H9 (cell line): ENCODE measurements at regions not wholly inside any gene's neighbourhood (a gene's known extent, or its start where the extent isn't known, plus 50 kb on each side); places are given as distances from the start of the nearest gene placed in this dataset.

ENCODE experiments used
- DNase-seq: peaks from one replicate; pipeline ENCODE4 v3.0.0-alpha.2; 2017
- H2AFZ ChIP-seq: one replicate; pipeline ENCODE4 v1.6.1; 2013; ENCODE audit warnings: mild to moderate bottlenecking, low read length, control low read depth, moderate library complexity
- H2AK5ac ChIP-seq: 2 replicates; pipeline ENCODE4 v1.6.1; 2013; ENCODE audit warnings: low read length, control low read depth, mixed read lengths; ENCODE audit not compliant: insufficient read length
- H2BK120ac ChIP-seq: one replicate; pipeline ENCODE4 v1.6.1; 2013; ENCODE audit warnings: low read depth, mild to moderate bottlenecking, low read length, control low read depth, inconsistent platforms; ENCODE audit not compliant: poor library complexity, severe bottlenecking
- H2BK12ac ChIP-seq: 2 replicates; pipeline ENCODE4 v1.6.1; 2013; ENCODE audit warnings: low read length, control low read depth, mixed read lengths, low read depth; ENCODE audit not compliant: insufficient read length
- H2BK15ac ChIP-seq: 2 replicates; pipeline ENCODE4 v1.6.1; 2013; ENCODE audit warnings: low read depth, low read length, control low read depth
- H2BK20ac ChIP-seq: one replicate; pipeline ENCODE4 v1.6.1; 2013; ENCODE audit warnings: low read depth, mild to moderate bottlenecking, low read length, control low read depth, inconsistent platforms; ENCODE audit not compliant: poor library complexity, severe bottlenecking
- H2BK5ac ChIP-seq: 2 replicates; pipeline ENCODE4 v1.6.1; 2013; ENCODE audit warnings: low read length, control low read depth, mixed read lengths; ENCODE audit not compliant: insufficient read length
- H3K14ac ChIP-seq: 2 replicates; pipeline ENCODE4 v1.6.1; 2013; ENCODE audit warnings: low read length, control low read depth; ENCODE audit not compliant: insufficient read depth
- H3K18ac ChIP-seq: 2 replicates; pipeline ENCODE4 v1.6.1; 2013; ENCODE audit warnings: low read depth, mild to moderate bottlenecking, mixed read lengths, low read length, control low read depth; ENCODE audit not compliant: insufficient read length
- H3K23ac ChIP-seq: 2 replicates; pipeline ENCODE4 v1.6.1; 2013; ENCODE audit warnings: low read length, control low read depth, mixed read lengths, low read depth; ENCODE audit not compliant: insufficient read length
- H3K23me2 ChIP-seq: 2 replicates; pipeline ENCODE4 v1.6.1; 2013; ENCODE audit warnings: low read depth, mild to moderate bottlenecking, mixed read lengths, low read length, control low read depth; ENCODE audit not compliant: insufficient read length, poor library complexity, severe bottlenecking
- H3K27ac ChIP-seq: 2 replicates; pipeline ENCODE4 v1.5.1; 2013; ENCODE audit warnings: low read length, control low read depth, mixed read lengths, low read depth; ENCODE audit not compliant: insufficient read length
- H3K27me3 ChIP-seq: 2 replicates; pipeline ENCODE4 v1.6.1; 2013; ENCODE audit warnings: low read length, control low read depth, inconsistent platforms; ENCODE audit not compliant: insufficient read depth
- H3K4ac ChIP-seq: 2 replicates; pipeline ENCODE4 v1.6.1; 2013; ENCODE audit warnings: low read depth, mild to moderate bottlenecking, control low read depth, inconsistent platforms, low read length, moderate library complexity
- H3K4me1 ChIP-seq: 2 replicates; pipeline ENCODE4 v1.6.1; 2013; ENCODE audit warnings: low read length, control low read depth, inconsistent platforms; ENCODE audit not compliant: insufficient read depth
- H3K4me2 ChIP-seq: 2 replicates; pipeline ENCODE4 v1.6.1; 2013; ENCODE audit warnings: low read length, control low read depth, mixed read lengths; ENCODE audit not compliant: insufficient read length, insufficient read depth
- H3K56ac ChIP-seq: 2 replicates; pipeline ENCODE4 v1.6.1; 2013; ENCODE audit warnings: low read depth, mild to moderate bottlenecking, mixed read lengths, low read length, control low read depth; ENCODE audit not compliant: insufficient read length
- H3K79me1 ChIP-seq: 2 replicates; pipeline ENCODE4 v1.6.1; 2013; ENCODE audit warnings: low read depth, mild to moderate bottlenecking, moderate library complexity, low read length, control low read depth, inconsistent platforms; ENCODE audit not compliant: insufficient read depth, poor library complexity, severe bottlenecking
- H3K79me2 ChIP-seq: 2 replicates; pipeline ENCODE4 v1.6.1; 2013; ENCODE audit warnings: low read length, control low read depth, inconsistent platforms; ENCODE audit not compliant: insufficient read depth
- H3K9ac ChIP-seq: 2 replicates; pipeline ENCODE4 v1.6.1; 2013; ENCODE audit warnings: low read length, control low read depth, mixed read lengths; ENCODE audit not compliant: insufficient read length; ENCODE audit errors: extremely low read depth
- H3K9me3 ChIP-seq: one replicate; pipeline ENCODE4 v1.6.1; 2013; ENCODE audit warnings: low read depth, low read length, inconsistent platforms; ENCODE audit not compliant: control insufficient read depth
- H3T11ph ChIP-seq: one replicate; pipeline ENCODE4 v1.6.1; 2013; ENCODE audit warnings: mild to moderate bottlenecking, low read length, control low read depth, inconsistent platforms
- H4K20me1 ChIP-seq: one replicate; pipeline ENCODE4 v1.6.1; 2013; ENCODE audit not compliant: control insufficient read depth, insufficient read length, insufficient read depth
- H4K5ac ChIP-seq: 2 replicates; pipeline ENCODE4 v1.6.1; 2013; ENCODE audit warnings: low read depth, mild to moderate bottlenecking, mixed read lengths, low read length, control low read depth; ENCODE audit not compliant: insufficient read length
- H4K8ac ChIP-seq: replicated peaks from 2 replicates; pipeline ENCODE4 v1.6.1; 2013; ENCODE audit warnings: low read length, control low read depth, mixed read lengths, low read depth; ENCODE audit not compliant: insufficient read length
- H4K91ac ChIP-seq: 2 replicates; pipeline ENCODE4 v1.6.1; 2013; ENCODE audit warnings: low read depth, mild to moderate bottlenecking, moderate library complexity, mixed read lengths, low read length, control low read depth; ENCODE audit not compliant: insufficient read length
- H3K27ac Mint-ChIP-seq, 3 experiments: 2 replicates in 2 of 3; 3 replicates in 1 of 3; pipeline ENCODE4 v1.8.0; 2020 to 2021; ENCODE audit warnings: mixed read lengths in 3 of 3, mild to moderate bottlenecking in 1 of 3, moderate library complexity in 1 of 3
- H3K27me3 Mint-ChIP-seq: 2 replicates; pipeline ENCODE4 v1.8.0; 2021; ENCODE audit warnings: low read depth, mild to moderate bottlenecking, moderate library complexity, mixed read lengths
- H3K36me3 Mint-ChIP-seq, 3 experiments: 2 replicates in 2 of 3; 3 replicates in 1 of 3; pipeline ENCODE4 v1.8.0; 2020 to 2021; ENCODE audit warnings: low read depth in 3 of 3, mixed read lengths in 3 of 3; ENCODE audit not compliant: insufficient read depth in 1 of 3
- H3K4me1 Mint-ChIP-seq, 2 experiments: 2 replicates each; pipeline ENCODE4 v1.8.0; 2020; ENCODE audit warnings: mixed read lengths in 2 of 2
- H3K4me3 Mint-ChIP-seq, 2 experiments: 2 replicates in 1 of 2; 3 replicates in 1 of 2; pipeline ENCODE4 v1.8.0; 2020 to 2021; ENCODE audit warnings: mild to moderate bottlenecking in 2 of 2, mixed read lengths in 2 of 2, moderate library complexity in 1 of 2
- H3K9me3 Mint-ChIP-seq, 2 experiments: 2 replicates in 1 of 2; 3 replicates in 1 of 2; pipeline ENCODE4 v1.8.0; 2020; ENCODE audit warnings: mild to moderate bottlenecking in 2 of 2, mixed read lengths in 2 of 2, moderate library complexity in 1 of 2
- CTCF ChIP-seq: fragments of 200-600 bp; sonication (generic); conservative IDR thresholded peaks from 3 replicates; pipeline ENCODE4 v1.8.0; 2021; ENCODE audit warnings: antibody characterized with exemption, mild to moderate bottlenecking
- WGBS: extraction: QIAGEN DNeasy Blood & Tissue Kit; methylation state at CpG from one replicate; pipeline ENCODE4 v1.1.7; 2013; ENCODE audit warnings: missing lambda C conversion rate, low lambda C conversion rate, mixed read lengths; ENCODE audit not compliant: insufficient read length; ENCODE audit errors: extremely low coverage; 5-methylcytosine and 5-hydroxymethylcytosine counted together

GRCh38 chr3:26827169-26827568 lies 204.6 kb downstream of the LRRC3B start:
- Histone ChIP-seq H2BK120ac (no peak overlapping the region), H3K9ac (no peak overlapping the region), H4K91ac (no peak overlapping the region), H3K18ac (no peak overlapping the region), H3K79me1 (no peaks in the 10 kb centered on the region), H4K5ac (no peak overlapping the region), H3K79me2 (no peaks in the 10 kb centered on the region), H2BK5ac (no peak overlapping the region), H3K23ac (no peak overlapping the region), H3K27ac (no peak overlapping the region), H3K14ac (no peak overlapping the region), H2BK20ac (no peak overlapping the region), H3K56ac (no peak overlapping the region), H3K27me3 (no peaks in the 10 kb centered on the region), H3K23me2 (no peaks in the 10 kb centered on the region), H3K9me3 (peaks cover 11% of the 10 kb centered on the region), H3K4ac (no peak overlapping the region), H3T11ph (no peak overlapping the region), H4K8ac (no peak overlapping the region), H2AK5ac (no peak overlapping the region), H2BK15ac (no peak overlapping the region), H3K4me1 (no peaks in the 10 kb centered on the region), H2AFZ (no peak overlapping the region), H2BK12ac (no peak overlapping the region), H4K20me1 (no peaks in the 10 kb centered on the region), H3K4me2 (no peak overlapping the region)
- Mint-ChIP-seq H3K4me1 (no peaks in the 10 kb centered on the region), H3K27me3 (no peaks in the 10 kb centered on the region), H3K9me3 (peaks cover 21 to 28% of the 10 kb centered on the region in 2 experiments), H3K27ac (no peak overlapping the region), H3K4me3 (no peak overlapping the region), H3K36me3 (peaks cover 12 to 18% (median 13%) of the 10 kb centered on the region in 3 experiments; a peak in 6 of 7 replicates)
- no CpG with 5 or more reads among the region's 1 CpG for WGBS
- no peak for TF ChIP-seq CTCF
- no peak for DNase-seq
